ENCODE measurements at regions not wholly inside any gene's neighbourhood (a gene's known extent, or its start where the extent isn't known, plus 50 kb on each side); places are given as distances from the start of the nearest gene placed in this dataset.

- TF ChIP-seq, protein P1, sequence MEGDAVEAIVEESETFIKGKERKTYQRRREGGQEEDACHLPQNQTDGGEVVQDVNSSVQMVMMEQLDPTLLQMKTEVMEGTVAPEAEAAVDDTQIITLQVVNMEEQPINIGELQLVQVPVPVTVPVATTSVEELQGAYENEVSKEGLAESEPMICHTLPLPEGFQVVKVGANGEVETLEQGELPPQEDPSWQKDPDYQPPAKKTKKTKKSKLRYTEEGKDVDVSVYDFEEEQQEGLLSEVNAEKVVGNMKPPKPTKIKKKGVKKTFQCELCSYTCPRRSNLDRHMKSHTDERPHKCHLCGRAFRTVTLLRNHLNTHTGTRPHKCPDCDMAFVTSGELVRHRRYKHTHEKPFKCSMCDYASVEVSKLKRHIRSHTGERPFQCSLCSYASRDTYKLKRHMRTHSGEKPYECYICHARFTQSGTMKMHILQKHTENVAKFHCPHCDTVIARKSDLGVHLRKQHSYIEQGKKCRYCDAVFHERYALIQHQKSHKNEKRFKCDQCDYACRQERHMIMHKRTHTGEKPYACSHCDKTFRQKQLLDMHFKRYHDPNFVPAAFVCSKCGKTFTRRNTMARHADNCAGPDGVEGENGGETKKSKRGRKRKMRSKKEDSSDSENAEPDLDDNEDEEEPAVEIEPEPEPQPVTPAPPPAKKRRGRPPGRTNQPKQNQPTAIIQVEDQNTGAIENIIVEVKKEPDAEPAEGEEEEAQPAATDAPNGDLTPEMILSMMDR (IDR thresholded peaks at IDR 0.05; ENCODE audit: low read length), result no peak
- no peak for TF ChIP-seq EZH2 (optimal IDR thresholded peaks at IDR 0.05; ENCODE audit: low read depth, low read length)
- TF ChIP-seq EZH2phosphoT487 (IDR thresholded peaks at IDR 0.05; ENCODE audit: low read length), result no peak
Measured at GRCh38 chr1:166307261-166308188, 140.7 kb upstream of the FAM78B start.

All from MM.1S (cell line).